ENCODE measurements at regions not wholly inside any gene's neighbourhood (a gene's known extent, or its start where the extent isn't known, plus 50 kb on each side); places are given as distances from the start of the nearest gene placed in this dataset.
A peak's percentile ranks its signal among the peaks of the same experiment; 100 is the strongest.

GRCh38 chr9:127555840-127556820, 55.9 kb upstream of the STXBP1 start (continued):
- TF ChIP-seq POLR2G (IDR thresholded peaks at IDR 0.05; ENCODE audit: low read depth, low read length) (no peak), GABPB1 (CRISPR knock-in tag; IDR thresholded peaks at IDR 0.05) (0 out of 2 replicates have a peak, but pooled peaks have one; percentile 35), NKRF (IDR thresholded peaks at IDR 0.05; ENCODE audit: borderline replicate concordance) (peak; percentile 21; the same call in 1 of the 2 replicates), FOXK2 (conservative IDR thresholded peaks at IDR 0.05 in 1 of 2, IDR thresholded peaks at IDR 0.05 in 1 of 2; ENCODE audit: low read depth in 2 of 2) (0 out of 4 replicates have a peak, but pooled peaks of 1 of the 2 experiments have one; percentile 34), BHLHE40 (IDR thresholded peaks at IDR 0.05; ENCODE audit: low read length) (peak; percentile 74), ZNF589 (CRISPR knock-in tag; IDR thresholded peaks at IDR 0.05; ENCODE audit: low read depth) (peak; percentile 71; the same call in 1 of the 2 replicates), MYC (IDR thresholded peaks at IDR 0.05; ENCODE audit: low read depth, low read length) (peak; percentile 81), MYC (CRISPR knock-in tag; IDR thresholded peaks at IDR 0.05; ENCODE audit: borderline replicate concordance, low read depth) (no peak), PRDM10 (IDR thresholded peaks at IDR 0.05; ENCODE audit: partially characterized antibody) (peak; percentile 15), CTCF (IDR thresholded peaks at IDR 0.05 in 2 of 3, conservative IDR thresholded peaks at IDR 0.05 in 1 of 3; ENCODE audit: insufficient read depth in 2 of 3, low read depth in 1 of 3, low read length in 3 of 3) (no peak), SMAD4 (CRISPR knock-in tag; conservative IDR thresholded peaks at IDR 0.05) (peak; percentile 55; the same call in 1 of the 2 replicates), KDM1A (IDR thresholded peaks at IDR 0.05) (peak; percentile 48 to 64; a peak in 2 of 4 replicates), MAFF (IDR thresholded peaks at IDR 0.05; ENCODE audit: low read length) (peak; percentile 18; the same call in 1 of the 2 replicates), CREB1 (IDR thresholded peaks at IDR 0.05) (0 out of 2 replicates have a peak, but pooled peaks have one; percentile 20), CREB1 (CRISPR knock-in tag; IDR thresholded peaks at IDR 0.05) (no peak), JUND (IDR thresholded peaks at IDR 0.05; ENCODE audit: borderline replicate concordance, low read depth, low read length) (peak; percentile 86), JUND (tag; IDR thresholded peaks at IDR 0.05; ENCODE audit: borderline replicate concordance, low read depth, low read length) (peak; percentile 74; the same call in 1 of the 3 replicates), ZSCAN29 (IDR thresholded peaks at IDR 0.05) (no peak), SAFB2 (IDR thresholded peaks at IDR 0.05; ENCODE audit: borderline replicate concordance, low read depth, low read length, severe bottlenecking) (no peak)
